Glutamatergic neuron (in vitro differentiated cells): ENCODE measurements at regions not wholly inside any gene's neighbourhood (a gene's known extent, or its start where the extent isn't known, plus 50 kb on each side); places are given as distances from the start of the nearest gene placed in this dataset.
A peak's percentile ranks its signal among the peaks of the same experiment; 100 is the strongest.

Experiments
- DNase-seq: peaks from one replicate; pipeline ENCODE4 v3.0.0; 2022
- H3K27ac Mint-ChIP-seq: one replicate; pipeline ENCODE4 v1.8.0; 2020; ENCODE audit warnings: mild to moderate bottlenecking, mixed read lengths, inconsistent platforms; ENCODE audit not compliant: unreplicated experiment
- H3K27me3 Mint-ChIP-seq: one replicate; pipeline ENCODE4 v1.8.0; 2020; ENCODE audit warnings: mild to moderate bottlenecking, moderate library complexity, mixed read lengths, inconsistent platforms; ENCODE audit not compliant: unreplicated experiment
- H3K36me3 Mint-ChIP-seq: one replicate; pipeline ENCODE4 v1.8.0; 2020; ENCODE audit warnings: mild to moderate bottlenecking, mixed read lengths, inconsistent platforms; ENCODE audit not compliant: unreplicated experiment
- H3K4me1 Mint-ChIP-seq: one replicate; pipeline ENCODE4 v1.8.0; 2020; ENCODE audit warnings: mild to moderate bottlenecking, low read depth, mixed read lengths, inconsistent platforms; ENCODE audit not compliant: unreplicated experiment
- H3K4me3 Mint-ChIP-seq: one replicate; pipeline ENCODE4 v1.8.0; 2020; ENCODE audit warnings: mild to moderate bottlenecking, mixed read lengths, inconsistent platforms; ENCODE audit not compliant: unreplicated experiment
- H3K9me3 Mint-ChIP-seq: one replicate; pipeline ENCODE4 v1.8.0; 2020; ENCODE audit warnings: mild to moderate bottlenecking, moderate library complexity, mixed read lengths, inconsistent platforms; ENCODE audit not compliant: unreplicated experiment
- CTCF ChIP-seq: fragments of 200-600 bp; sonication (generic); IDR thresholded peaks from one replicate; pipeline ENCODE4 v1.5.0; 2021; ENCODE audit not compliant: partially characterized antibody, unreplicated experiment

GRCh38 chr21:43300496-43301408 lies 126.2 kb downstream of the SIK1 start:
- Mint-ChIP-seq H3K4me3 (no peak overlapping the region), H3K4me1 (peaks cover 10% of the 10 kb centered on the region), H3K9me3 (peaks cover 7% of the 10 kb centered on the region), H3K27me3 (peaks cover 6% of the 10 kb centered on the region), H3K36me3 (peaks cover 5% of the 10 kb centered on the region), H3K27ac (no peak overlapping the region)
- TF ChIP-seq CTCF = no peak
- peak; percentile 24 for DNase-seq

GRCh38 chr21:43299441-43300277 lies 127.3 kb downstream of the SIK1 start:
- H3K4me3 Mint-ChIP-seq = no peak overlapping the region
- H3K9me3 Mint-ChIP-seq = peaks cover 10% of the 10 kb centered on the region
- no peak overlapping the region for H3K27ac Mint-ChIP-seq
- DNase-seq = peak; percentile 8
- TF ChIP-seq CTCF = no peak
- peaks cover 17% of the 10 kb centered on the region for H3K4me1 Mint-ChIP-seq
- H3K27me3 Mint-ChIP-seq = peaks cover 6% of the 10 kb centered on the region
- H3K36me3 Mint-ChIP-seq = peaks cover 5% of the 10 kb centered on the region

GRCh38 chr21:43298546-43299440 lies 128.1 kb downstream of the SIK1 start:
- TF ChIP-seq CTCF = no peak
- H3K27ac Mint-ChIP-seq = no peak overlapping the region
- peaks cover 8% of the 10 kb centered on the region for H3K9me3 Mint-ChIP-seq
- H3K36me3 Mint-ChIP-seq = no peaks in the 10 kb centered on the region
- peaks cover 4% of the 10 kb centered on the region for H3K27me3 Mint-ChIP-seq
- peaks cover 19% of the 10 kb centered on the region for H3K4me1 Mint-ChIP-seq
- no peak overlapping the region for H3K4me3 Mint-ChIP-seq
- peak; percentile 28 for DNase-seq

GRCh38 chr21:43297989-43298388 lies 128.9 kb downstream of the SIK1 start:
- Mint-ChIP-seq H3K4me3 (no peak overlapping the region), H3K36me3 (no peaks in the 10 kb centered on the region), H3K27me3 (peaks cover 7% of the 10 kb centered on the region), H3K4me1 (peaks cover 14% of the 10 kb centered on the region), H3K9me3 (peaks cover 8% of the 10 kb centered on the region), H3K27ac (no peak overlapping the region)
- peak; percentile 13 for DNase-seq
- no peak for TF ChIP-seq CTCF
